HFFc6 (cell line): ENCODE measurements at regions not wholly inside any gene's neighbourhood (a gene's known extent, or its start where the extent isn't known, plus 50 kb on each side); places are given as distances from the start of the nearest gene placed in this dataset.

ENCODE experiments used
- DNase-seq: peaks from one replicate; pipeline ENCODE4 v3.0.0-alpha.2; 2018
- H3K27ac Mint-ChIP-seq: 2 replicates; pipeline ENCODE4 v1.8.0; 2020; ENCODE audit warnings: mild to moderate bottlenecking, mixed read lengths
- H3K27me3 Mint-ChIP-seq: 2 replicates; pipeline ENCODE4 v1.8.0; 2021; ENCODE audit warnings: mild to moderate bottlenecking, moderate library complexity, mixed read lengths; ENCODE audit not compliant: insufficient read depth
- H3K36me3 Mint-ChIP-seq: 2 replicates; pipeline ENCODE4 v1.8.0; 2021; ENCODE audit warnings: low read depth, mixed read lengths
- H3K4me1 Mint-ChIP-seq: 2 replicates; pipeline ENCODE4 v1.8.0; 2020; ENCODE audit warnings: low read depth, mixed read lengths
- H3K4me3 Mint-ChIP-seq: 2 replicates; pipeline ENCODE4 v1.8.0; 2020; ENCODE audit warnings: mild to moderate bottlenecking, moderate library complexity, mixed read lengths
- H3K9me3 Mint-ChIP-seq: 2 replicates; pipeline ENCODE4 v1.8.0; 2020; ENCODE audit warnings: mild to moderate bottlenecking, mixed read lengths
- TF ChIP-seq, protein P1 (sequence below): fragments of 200-600 bp; sonication (generic); IDR thresholded peaks from 2 replicates; pipeline ENCODE4 v1.5.0; 2021; ENCODE audit warnings: antibody characterized with exemption, mild to moderate bottlenecking

DNA sequence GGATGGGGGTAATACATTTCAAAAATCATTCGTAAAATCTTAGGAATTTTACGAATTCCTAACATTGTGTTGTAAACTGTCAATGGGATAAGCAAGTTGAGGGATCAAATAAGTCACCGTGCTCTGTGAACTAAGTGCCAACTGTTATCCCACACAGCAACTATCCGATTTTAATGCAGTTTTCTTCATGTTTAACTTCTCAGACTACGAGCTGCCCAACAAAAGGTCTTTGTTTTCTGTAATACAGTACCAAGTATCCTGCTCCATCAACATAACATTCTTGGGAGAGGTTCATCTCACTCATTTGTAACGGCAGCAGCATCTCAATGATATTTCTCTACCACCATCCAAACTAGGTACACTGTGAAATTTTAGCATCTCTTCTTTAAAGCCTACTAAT, 654.1 kb upstream of the LMCD1 start:
- peaks cover 55% of the 10 kb centered on the region for H3K9me3 Mint-ChIP-seq
- H3K36me3 Mint-ChIP-seq = no peaks in the 10 kb centered on the region
- no peak overlapping the region for H3K4me3 Mint-ChIP-seq
- no peaks in the 10 kb centered on the region for H3K27me3 Mint-ChIP-seq
- TF ChIP-seq, protein P1, sequence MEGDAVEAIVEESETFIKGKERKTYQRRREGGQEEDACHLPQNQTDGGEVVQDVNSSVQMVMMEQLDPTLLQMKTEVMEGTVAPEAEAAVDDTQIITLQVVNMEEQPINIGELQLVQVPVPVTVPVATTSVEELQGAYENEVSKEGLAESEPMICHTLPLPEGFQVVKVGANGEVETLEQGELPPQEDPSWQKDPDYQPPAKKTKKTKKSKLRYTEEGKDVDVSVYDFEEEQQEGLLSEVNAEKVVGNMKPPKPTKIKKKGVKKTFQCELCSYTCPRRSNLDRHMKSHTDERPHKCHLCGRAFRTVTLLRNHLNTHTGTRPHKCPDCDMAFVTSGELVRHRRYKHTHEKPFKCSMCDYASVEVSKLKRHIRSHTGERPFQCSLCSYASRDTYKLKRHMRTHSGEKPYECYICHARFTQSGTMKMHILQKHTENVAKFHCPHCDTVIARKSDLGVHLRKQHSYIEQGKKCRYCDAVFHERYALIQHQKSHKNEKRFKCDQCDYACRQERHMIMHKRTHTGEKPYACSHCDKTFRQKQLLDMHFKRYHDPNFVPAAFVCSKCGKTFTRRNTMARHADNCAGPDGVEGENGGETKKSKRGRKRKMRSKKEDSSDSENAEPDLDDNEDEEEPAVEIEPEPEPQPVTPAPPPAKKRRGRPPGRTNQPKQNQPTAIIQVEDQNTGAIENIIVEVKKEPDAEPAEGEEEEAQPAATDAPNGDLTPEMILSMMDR = no peak
- H3K27ac Mint-ChIP-seq = no peak overlapping the region
- no peak for DNase-seq
- no peaks in the 10 kb centered on the region for H3K4me1 Mint-ChIP-seq

DNA sequence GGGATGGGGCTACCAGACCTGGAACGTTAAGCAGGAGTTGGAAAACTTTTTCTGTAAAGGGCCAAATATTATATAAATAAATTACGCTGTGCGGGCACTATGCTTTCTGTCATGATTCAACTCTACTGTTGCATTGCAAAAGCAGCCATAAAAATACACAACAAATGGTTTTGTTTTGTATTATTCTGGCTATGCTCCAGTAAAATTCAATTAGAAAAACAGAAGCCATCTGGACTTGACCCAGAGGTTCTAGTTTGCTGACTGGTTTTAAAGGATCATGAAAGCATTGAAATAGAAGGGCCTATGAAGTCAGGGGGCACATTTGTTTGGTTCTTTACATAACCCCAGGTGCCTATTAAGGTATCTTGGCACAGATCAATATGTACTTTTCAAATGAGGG, 647.4 kb upstream of the LMCD1 start:
- Mint-ChIP-seq H3K36me3 (peaks cover 5% of the 10 kb centered on the region; the same call in 1 of the 2 replicates), H3K9me3 (peaks cover 45% of the 10 kb centered on the region), H3K4me3 (no peak overlapping the region), H3K27ac (no peak overlapping the region), H3K4me1 (no peaks in the 10 kb centered on the region), H3K27me3 (no peaks in the 10 kb centered on the region)
- no peak for DNase-seq
- TF ChIP-seq, protein P1 = no peak

DNA sequence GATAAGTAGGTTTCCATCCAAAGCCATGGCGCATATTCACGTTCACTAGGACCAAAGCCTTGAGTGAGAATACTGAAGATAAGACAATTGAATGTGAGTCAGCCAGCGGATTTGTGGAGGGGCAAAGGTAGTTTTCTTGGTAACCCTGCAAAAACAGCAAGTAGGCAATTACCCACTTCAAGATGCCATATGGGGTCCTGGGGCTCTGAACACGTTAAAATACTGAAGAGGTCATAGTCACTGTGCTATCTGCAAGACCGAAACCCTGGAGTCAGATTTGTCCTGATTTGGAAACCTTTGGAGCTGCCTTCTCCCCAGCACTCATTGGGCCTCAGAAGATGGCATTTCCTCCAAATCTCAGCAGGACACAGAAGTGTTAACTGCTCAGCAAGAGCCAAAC, 646.9 kb upstream of the LMCD1 start:
- Mint-ChIP-seq H3K4me3 (no peak overlapping the region), H3K36me3 (peaks cover 5% of the 10 kb centered on the region; the same call in 1 of the 2 replicates), H3K27ac (no peak overlapping the region), H3K27me3 (no peaks in the 10 kb centered on the region), H3K4me1 (no peaks in the 10 kb centered on the region), H3K9me3 (peaks cover 49% of the 10 kb centered on the region)
- no peak for DNase-seq
- TF ChIP-seq, protein P1 = no peak

DNA sequence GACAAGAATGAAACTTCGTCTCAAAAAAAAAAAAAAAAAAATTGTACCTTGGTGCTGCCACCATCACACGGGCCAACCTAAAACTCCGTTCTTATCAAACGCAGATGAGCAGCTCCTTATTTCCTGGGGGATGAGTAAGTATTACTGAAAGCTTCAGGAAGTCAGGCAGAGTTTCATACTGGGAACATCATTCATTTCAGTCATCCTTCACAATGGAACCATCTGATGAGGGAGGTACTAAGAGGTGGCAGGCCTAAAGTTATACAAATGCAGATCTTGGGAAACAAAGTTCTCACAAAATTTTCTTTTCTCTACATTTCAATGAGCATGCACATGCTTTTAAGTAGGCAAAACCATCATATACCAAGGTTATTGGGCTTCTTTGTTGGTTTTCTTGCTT, 636.0 kb upstream of the LMCD1 start:
- Mint-ChIP-seq H3K9me3 (peaks cover 67% of the 10 kb centered on the region), H3K4me1 (no peaks in the 10 kb centered on the region), H3K4me3 (no peak overlapping the region)

DNA sequence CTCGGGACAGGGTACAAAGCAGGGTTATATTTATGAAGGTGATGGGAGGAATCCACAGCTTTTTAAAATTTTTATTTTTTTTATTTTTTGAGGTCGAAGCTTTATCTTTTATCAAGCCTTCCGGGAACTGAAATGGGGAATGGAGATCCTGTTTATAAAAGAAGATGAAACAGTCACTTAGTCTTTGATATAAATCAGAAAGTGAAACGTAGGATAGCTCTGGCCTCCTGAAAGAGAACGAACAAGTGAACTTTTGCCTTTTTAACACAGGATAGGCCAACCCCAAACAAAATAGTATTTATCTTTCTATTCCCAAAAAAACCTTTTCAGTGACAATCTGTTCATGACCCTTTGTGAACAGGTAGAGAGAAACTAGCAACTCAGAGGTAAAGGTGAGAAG, 634.0 kb upstream of the LMCD1 start:
- H3K27ac Mint-ChIP-seq = no peak overlapping the region
- no peak overlapping the region for H3K4me3 Mint-ChIP-seq
- H3K9me3 Mint-ChIP-seq = peaks cover 59% of the 10 kb centered on the region
- no peaks in the 10 kb centered on the region for H3K36me3 Mint-ChIP-seq
- no peak for DNase-seq
- TF ChIP-seq, protein P1 = no peak
- H3K4me1 Mint-ChIP-seq = no peaks in the 10 kb centered on the region
- H3K27me3 Mint-ChIP-seq = no peaks in the 10 kb centered on the region

More for the DNA sequence above, 636.0 kb upstream of the LMCD1 start:
- no peaks in the 10 kb centered on the region for H3K36me3 Mint-ChIP-seq
- no peak overlapping the region for H3K27ac Mint-ChIP-seq
- TF ChIP-seq, protein P1 = no peak
- no peaks in the 10 kb centered on the region for H3K27me3 Mint-ChIP-seq
- DNase-seq = no peak

DNA sequence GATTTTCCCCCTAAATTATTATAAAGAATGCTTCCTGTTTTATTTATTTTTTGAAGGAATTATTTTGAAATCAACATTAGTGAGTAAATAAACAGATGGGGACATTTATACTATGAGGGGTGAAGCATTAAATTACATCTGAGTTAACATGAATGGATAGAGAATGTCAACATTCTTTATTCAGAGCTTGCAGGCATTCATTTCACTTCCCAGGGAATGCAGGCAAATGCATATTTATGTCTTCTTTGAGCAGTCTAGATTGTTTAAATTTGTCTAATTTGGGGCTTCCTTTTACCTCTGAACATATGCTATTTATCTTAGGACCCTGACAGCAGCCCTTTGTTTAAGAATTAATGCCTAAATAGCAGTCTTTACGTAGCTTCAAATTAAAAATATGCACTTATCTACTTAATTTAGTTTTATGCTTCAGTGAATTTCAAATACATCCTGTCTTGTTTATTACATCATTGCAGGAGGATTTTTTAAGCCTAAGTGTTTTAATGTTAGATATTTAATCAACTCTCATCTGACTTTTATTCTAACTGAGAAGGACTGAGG, 630.5 kb upstream of the LMCD1 start:
- H3K27ac Mint-ChIP-seq = no peak overlapping the region
- TF ChIP-seq, protein P1 = no peak
- no peaks in the 10 kb centered on the region for H3K4me1 Mint-ChIP-seq
- no peaks in the 10 kb centered on the region for H3K27me3 Mint-ChIP-seq
- DNase-seq = no peak
- H3K4me3 Mint-ChIP-seq = no peak overlapping the region
- peaks cover 41% of the 10 kb centered on the region for H3K9me3 Mint-ChIP-seq
- no peaks in the 10 kb centered on the region for H3K36me3 Mint-ChIP-seq
